ENCODE measurements at regions not wholly inside any gene's neighbourhood (a gene's known extent, or its start where the extent isn't known, plus 50 kb on each side); places are given as distances from the start of the nearest gene placed in this dataset.
"Not testable (repeated sequence)": the region's sequence is repeated elsewhere in the genome, so short reads cannot be mapped to it uniquely, and the experiment has no call there.

DNA sequence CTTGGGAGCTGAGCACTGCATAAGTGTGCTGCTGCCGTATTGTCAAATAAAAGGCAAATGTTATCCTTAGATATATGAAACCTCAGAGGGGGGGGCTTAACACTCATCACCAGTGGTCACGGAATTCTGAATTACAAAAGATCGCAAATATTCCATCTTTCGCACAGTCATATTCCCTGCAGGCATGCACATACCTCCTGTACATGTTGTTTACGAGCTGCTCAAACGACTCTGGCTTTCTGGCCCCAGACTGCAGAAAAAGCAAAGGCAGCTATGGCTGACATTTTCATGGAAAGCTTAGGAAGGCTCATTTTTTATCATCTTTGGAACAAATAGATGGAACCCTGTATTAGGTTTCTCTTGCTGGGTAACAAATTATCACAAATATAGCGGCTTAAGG lies 265.5 kb upstream of the NBPF12 start:
- not testable (repeated sequence) for H3K4me3 Mint-ChIP-seq (ENCODE audit: unreplicated experiment); H3K27ac Mint-ChIP-seq (ENCODE audit: unreplicated experiment); H3K4me1 Mint-ChIP-seq (ENCODE audit: low read depth); H3K9me3 Mint-ChIP-seq (ENCODE audit: low read depth); DNase-seq (ENCODE audit: low spot score); H3K36me3 Mint-ChIP-seq (ENCODE audit: low read depth); H3K27me3 Mint-ChIP-seq (ENCODE audit: low read depth)

DNA sequence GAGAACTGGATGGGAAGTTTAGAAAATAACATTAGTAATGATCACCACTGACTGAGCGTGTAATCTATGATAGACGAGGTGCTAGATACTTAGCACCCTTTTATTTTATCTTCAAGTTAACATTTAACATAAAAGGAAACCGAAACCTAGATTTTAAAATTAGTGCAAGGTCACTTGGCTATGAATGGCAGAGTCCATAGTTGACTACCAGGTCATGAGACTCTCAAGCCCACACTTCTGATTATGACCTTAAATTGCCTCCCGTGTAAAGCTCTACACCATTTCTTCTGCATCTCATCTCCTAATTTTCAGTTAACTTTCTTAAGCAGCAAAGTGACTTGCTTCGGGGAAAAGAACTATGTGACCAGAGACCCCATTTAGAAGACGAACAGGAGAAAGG lies 266.5 kb upstream of the NBPF12 start:
- H3K9me3 Mint-ChIP-seq (ENCODE audit: low read depth): not testable (repeated sequence)

DNA sequence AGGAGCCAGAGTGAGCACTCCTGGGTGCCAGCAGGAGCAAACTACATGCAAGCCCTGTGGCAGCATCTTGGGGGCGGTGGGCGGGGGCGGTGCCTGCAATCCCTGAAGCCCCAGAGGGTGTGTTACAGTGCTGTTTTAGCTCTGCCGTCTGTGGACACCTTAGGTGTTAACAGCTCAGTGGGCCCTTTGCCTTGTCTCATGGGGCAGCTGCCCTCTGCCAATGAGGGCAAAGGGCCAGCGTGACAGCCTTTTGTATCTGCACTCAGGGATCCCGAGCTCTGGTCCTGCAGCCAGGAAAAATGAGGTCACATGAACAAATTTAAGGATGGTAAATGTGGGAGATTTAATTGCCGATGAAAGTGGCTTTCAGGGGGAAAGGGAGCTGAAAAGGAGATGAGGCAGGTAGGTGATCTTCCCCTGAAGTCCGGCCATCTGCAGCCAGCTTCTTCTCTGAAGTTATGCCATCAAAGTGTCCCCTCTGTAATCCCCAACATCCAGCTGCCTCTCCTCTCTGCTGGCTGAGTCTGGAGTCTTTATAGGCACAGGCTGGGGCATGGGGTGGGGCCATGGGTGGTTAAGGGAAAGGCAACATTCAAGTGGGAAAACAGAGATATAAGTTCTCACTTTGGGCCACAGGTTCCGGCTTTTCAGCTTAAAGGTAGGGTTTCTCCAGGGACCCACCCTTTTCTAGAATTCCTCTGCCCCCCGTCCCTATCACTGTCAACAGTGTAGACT lies 267.1 kb upstream of the NBPF12 start:
- not testable (repeated sequence) for H3K9me3 Mint-ChIP-seq (ENCODE audit: low read depth)

More for the DNA sequence above, 266.5 kb upstream of the NBPF12 start:
- H3K4me3 Mint-ChIP-seq (ENCODE audit: unreplicated experiment); DNase-seq (ENCODE audit: low spot score); H3K27me3 Mint-ChIP-seq (ENCODE audit: low read depth); H3K27ac Mint-ChIP-seq (ENCODE audit: unreplicated experiment); H3K36me3 Mint-ChIP-seq (ENCODE audit: low read depth); H3K4me1 Mint-ChIP-seq (ENCODE audit: low read depth): not testable (repeated sequence)

GRCh38 chr1:146666275-146666674 lies 271.8 kb upstream of the NBPF12 start:
- H3K9me3 Mint-ChIP-seq (ENCODE audit: low read depth); H3K27me3 Mint-ChIP-seq (ENCODE audit: low read depth); H3K4me1 Mint-ChIP-seq (ENCODE audit: low read depth); H3K27ac Mint-ChIP-seq (ENCODE audit: unreplicated experiment); H3K4me3 Mint-ChIP-seq (ENCODE audit: unreplicated experiment); DNase-seq (ENCODE audit: low spot score); H3K36me3 Mint-ChIP-seq (ENCODE audit: low read depth): not testable (repeated sequence)

More for the DNA sequence above, 267.1 kb upstream of the NBPF12 start:
- DNase-seq (ENCODE audit: low spot score); H3K36me3 Mint-ChIP-seq (ENCODE audit: low read depth); H3K27ac Mint-ChIP-seq (ENCODE audit: unreplicated experiment); H3K27me3 Mint-ChIP-seq (ENCODE audit: low read depth); H3K4me1 Mint-ChIP-seq (ENCODE audit: low read depth); H3K4me3 Mint-ChIP-seq (ENCODE audit: unreplicated experiment): not testable (repeated sequence)

- H3K27me3 Mint-ChIP-seq (ENCODE audit: low read depth); H3K4me1 Mint-ChIP-seq (ENCODE audit: low read depth); H3K9me3 Mint-ChIP-seq (ENCODE audit: low read depth); H3K27ac Mint-ChIP-seq (ENCODE audit: unreplicated experiment); H3K4me3 Mint-ChIP-seq (ENCODE audit: unreplicated experiment); DNase-seq (ENCODE audit: low spot score); H3K36me3 Mint-ChIP-seq (ENCODE audit: low read depth): not testable (repeated sequence)
Observed at GRCh38 chr1:146660242-146660641, 277.9 kb upstream of the NBPF12 start.

GRCh38 chr1:146656356-146657060 lies 281.6 kb upstream of the NBPF12 start:
- not testable (repeated sequence) for DNase-seq (ENCODE audit: low spot score); H3K36me3 Mint-ChIP-seq (ENCODE audit: low read depth); H3K4me1 Mint-ChIP-seq (ENCODE audit: low read depth); H3K9me3 Mint-ChIP-seq (ENCODE audit: low read depth); H3K27me3 Mint-ChIP-seq (ENCODE audit: low read depth); H3K4me3 Mint-ChIP-seq (ENCODE audit: unreplicated experiment); H3K27ac Mint-ChIP-seq (ENCODE audit: unreplicated experiment)

GRCh38 chr1:146654763-146655162 lies 283.4 kb upstream of the NBPF12 start:
- not testable (repeated sequence) for H3K4me1 Mint-ChIP-seq (ENCODE audit: low read depth); H3K36me3 Mint-ChIP-seq (ENCODE audit: low read depth); H3K27me3 Mint-ChIP-seq (ENCODE audit: low read depth); H3K9me3 Mint-ChIP-seq (ENCODE audit: low read depth); DNase-seq (ENCODE audit: low spot score); H3K4me3 Mint-ChIP-seq (ENCODE audit: unreplicated experiment); H3K27ac Mint-ChIP-seq (ENCODE audit: unreplicated experiment)

GRCh38 chr1:146645978-146646604 lies 292.0 kb upstream of the NBPF12 start:
- H3K36me3 Mint-ChIP-seq (ENCODE audit: low read depth); H3K4me1 Mint-ChIP-seq (ENCODE audit: low read depth); DNase-seq (ENCODE audit: low spot score); H3K27me3 Mint-ChIP-seq (ENCODE audit: low read depth); H3K4me3 Mint-ChIP-seq (ENCODE audit: unreplicated experiment); H3K9me3 Mint-ChIP-seq (ENCODE audit: low read depth); H3K27ac Mint-ChIP-seq (ENCODE audit: unreplicated experiment): not testable (repeated sequence)

DNA sequence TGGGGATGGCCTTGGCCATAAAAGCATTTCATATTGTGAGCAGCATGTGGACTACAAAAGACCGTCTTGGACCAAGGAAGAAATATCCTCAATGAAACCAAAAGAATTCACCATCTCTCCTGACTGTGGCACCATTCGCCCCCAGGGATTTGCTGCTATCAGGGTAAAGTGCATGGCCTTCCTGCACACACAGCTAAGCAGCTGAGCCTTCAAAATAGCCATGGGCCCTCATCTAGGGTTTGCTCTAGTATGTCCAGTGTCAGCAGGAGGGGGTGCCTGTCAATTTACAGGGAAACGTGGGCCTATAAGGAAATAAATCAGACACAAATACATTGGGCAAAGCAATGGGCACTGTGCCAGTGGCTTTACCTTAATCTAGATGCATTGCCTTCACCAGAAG lies 296.6 kb upstream of the NBPF12 start:
- not testable (repeated sequence) for H3K4me1 Mint-ChIP-seq (ENCODE audit: low read depth); H3K9me3 Mint-ChIP-seq (ENCODE audit: low read depth); H3K4me3 Mint-ChIP-seq (ENCODE audit: unreplicated experiment); H3K27me3 Mint-ChIP-seq (ENCODE audit: low read depth); H3K27ac Mint-ChIP-seq (ENCODE audit: unreplicated experiment); H3K36me3 Mint-ChIP-seq (ENCODE audit: low read depth); DNase-seq (ENCODE audit: low spot score)

- H3K27me3 Mint-ChIP-seq (ENCODE audit: low read depth); H3K27ac Mint-ChIP-seq (ENCODE audit: unreplicated experiment); H3K36me3 Mint-ChIP-seq (ENCODE audit: low read depth); H3K4me1 Mint-ChIP-seq (ENCODE audit: low read depth); DNase-seq (ENCODE audit: low spot score); H3K9me3 Mint-ChIP-seq (ENCODE audit: low read depth); H3K4me3 Mint-ChIP-seq (ENCODE audit: unreplicated experiment): not testable (repeated sequence)
Observed at GRCh38 chr1:146640671-146641070, 297.5 kb upstream of the NBPF12 start.

- not testable (repeated sequence) for H3K4me3 Mint-ChIP-seq (ENCODE audit: unreplicated experiment); H3K36me3 Mint-ChIP-seq (ENCODE audit: low read depth); H3K27ac Mint-ChIP-seq (ENCODE audit: unreplicated experiment); H3K9me3 Mint-ChIP-seq (ENCODE audit: low read depth); H3K4me1 Mint-ChIP-seq (ENCODE audit: low read depth); DNase-seq (ENCODE audit: low spot score); H3K27me3 Mint-ChIP-seq (ENCODE audit: low read depth)
Observed at GRCh38 chr1:146630302-146630701, 307.8 kb upstream of the NBPF12 start.

- DNase-seq (ENCODE audit: low spot score); H3K4me3 Mint-ChIP-seq (ENCODE audit: unreplicated experiment); H3K9me3 Mint-ChIP-seq (ENCODE audit: low read depth); H3K4me1 Mint-ChIP-seq (ENCODE audit: low read depth); H3K27me3 Mint-ChIP-seq (ENCODE audit: low read depth); H3K36me3 Mint-ChIP-seq (ENCODE audit: low read depth); H3K27ac Mint-ChIP-seq (ENCODE audit: unreplicated experiment): not testable (repeated sequence)
Observed at GRCh38 chr1:146618582-146618981, 319.5 kb upstream of the NBPF12 start.

- H3K9me3 Mint-ChIP-seq (ENCODE audit: low read depth); H3K27me3 Mint-ChIP-seq (ENCODE audit: low read depth); H3K4me3 Mint-ChIP-seq (ENCODE audit: unreplicated experiment); H3K27ac Mint-ChIP-seq (ENCODE audit: unreplicated experiment); H3K4me1 Mint-ChIP-seq (ENCODE audit: low read depth); DNase-seq (ENCODE audit: low spot score); H3K36me3 Mint-ChIP-seq (ENCODE audit: low read depth): not testable (repeated sequence)
Observed at GRCh38 chr1:146604681-146605080, 333.4 kb upstream of the NBPF12 start.
